Stomach (tissue), 8 donors: ENCODE measurements at regions not wholly inside any gene's neighbourhood (a gene's known extent, or its start where the extent isn't known, plus 50 kb on each side); places are given as distances from the start of the nearest gene placed in this dataset.

ENCODE experiments used
- DNase-seq, 2 donors: peaks; one replicate each; pipeline versions ENCODE4 v3.0.0 to v3.0.0-alpha.2; 2013 to 2019
- H3K27ac ChIP-seq, 5 donors: fragments of 200-600 bp in 4 of 5; sonication (generic) in 4 of 5; one replicate each; pipeline ENCODE4 v1.5.1; 2013 to 2019; ENCODE audit warnings: mild to moderate bottlenecking in 1 of 5, moderate library complexity in 1 of 5
- H3K27me3 ChIP-seq, 3 donors: fragments of 200-600 bp; sonication (generic); one replicate each; pipeline ENCODE4 v1.5.1; 2017 to 2019; ENCODE audit warnings: mixed run types in 1 of 3
- H3K36me3 ChIP-seq, 4 donors: fragments of 200-600 bp; sonication (generic); 1 replicate in 3 of 4; 2 replicates in 1 of 4; pipeline ENCODE4 v1.5.1; 2016 to 2019
- H3K4me1 ChIP-seq, 4 donors: fragments of 200-600 bp; sonication (generic); one replicate each; pipeline ENCODE4 v1.5.1; 2016 to 2019
- H3K4me3 ChIP-seq, 4 donors: fragments of 200-600 bp; sonication (generic) in 3 of 4; one replicate each; pipeline ENCODE4 v1.5.1; 2016 to 2019; ENCODE audit warnings: mild to moderate bottlenecking in 1 of 4
- H3K9me3 ChIP-seq, 4 donors: fragments of 200-600 bp; sonication (generic); one replicate each; pipeline ENCODE4 v1.5.1; 2016 to 2019
- EP300 ChIP-seq: sonication (generic); formaldehyde crosslinking; IDR thresholded peaks from one replicate; pipeline ENCODE4 v1.6.1; 2017; ENCODE audit warnings: antibody characterized with exemption
- POLR2A ChIP-seq, 4 donors: fragments of 450-650 bp; IDR thresholded peaks; one replicate each; pipeline ENCODE4 v1.6.1; 2016; ENCODE audit warnings: antibody characterized with exemption in 4 of 4, control low read depth in 2 of 4, mild to moderate bottlenecking in 1 of 4, moderate library complexity in 1 of 4
- POLR2AphosphoS5 ChIP-seq, 3 donors: sonication (generic); formaldehyde crosslinking; IDR thresholded peaks; one replicate each; pipeline ENCODE4 v1.6.1; 2016; ENCODE audit warnings: antibody characterized with exemption in 3 of 3
- WGBS, 5 donors: extraction: QIAGEN DNeasy Blood & Tissue Kit in 3 of 5; methylation state at CpG; one replicate each; pipeline versions ENCODE4 v1.1.5 to v1.1.7; 2013 to 2018; 5-methylcytosine and 5-hydroxymethylcytosine counted together
- intact Hi-C: fragments of 100-400 bp; cut with DNase I; formaldehyde crosslinking; loops from one replicate; pipeline ENCODE4 v1.15.1; 2023; ENCODE audit warnings: low total_unique reads
- TF ChIP-seq, protein P1 (sequence below), 7 experiments: fragments of 450-650 bp in 4 of 7; fragments of 200-600 bp in 3 of 7; sonication (generic) in 3 of 7; IDR thresholded peaks; one replicate each; pipeline ENCODE4 v1.5.1; 2016 to 2019; ENCODE audit warnings: antibody characterized with exemption in 7 of 7, control low read depth in 2 of 7, mild to moderate bottlenecking in 1 of 7
- donor health status: healthy with polysubstance abuse.
- donor health status: Bipolar disorder and iron deficiency.
- donor health status: healthy.

DNA sequence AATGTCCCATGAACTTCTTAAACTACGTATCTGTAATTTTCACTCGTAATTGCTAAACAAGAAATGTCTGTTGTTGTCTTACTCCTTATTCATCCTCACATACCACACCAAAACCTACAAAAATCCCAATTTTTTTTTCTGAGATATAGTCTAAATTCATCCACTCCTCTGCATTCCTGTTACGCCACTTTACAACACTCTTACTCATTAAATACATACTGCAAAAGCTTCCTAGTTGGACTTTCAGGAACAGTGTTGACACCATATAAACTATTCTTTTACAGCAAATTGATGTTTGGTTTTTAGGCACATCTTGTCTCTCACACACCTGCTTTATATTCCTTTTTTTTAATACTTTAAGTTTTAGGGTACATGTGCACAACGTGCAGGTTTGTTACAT is 934.9 kb upstream of the CADM2 start:
- WGBS, 5 donors = 87 to 91% (median 88%) methylated on average over 4 of the region's 4 CpGs
- no peak overlapping the region for H3K4me3 ChIP-seq
- intact Hi-C loops = no loop called here
- no peaks in the 10 kb centered on the region for H3K36me3 ChIP-seq
- H3K27me3 ChIP-seq = no peaks in the 10 kb centered on the region
- no peaks in the 10 kb centered on the region for H3K9me3 ChIP-seq
- H3K4me1 ChIP-seq = no peaks in the 10 kb centered on the region
- no peak overlapping the region for H3K27ac ChIP-seq
- no peak for DNase-seq
- TF ChIP-seq, protein P1, sequence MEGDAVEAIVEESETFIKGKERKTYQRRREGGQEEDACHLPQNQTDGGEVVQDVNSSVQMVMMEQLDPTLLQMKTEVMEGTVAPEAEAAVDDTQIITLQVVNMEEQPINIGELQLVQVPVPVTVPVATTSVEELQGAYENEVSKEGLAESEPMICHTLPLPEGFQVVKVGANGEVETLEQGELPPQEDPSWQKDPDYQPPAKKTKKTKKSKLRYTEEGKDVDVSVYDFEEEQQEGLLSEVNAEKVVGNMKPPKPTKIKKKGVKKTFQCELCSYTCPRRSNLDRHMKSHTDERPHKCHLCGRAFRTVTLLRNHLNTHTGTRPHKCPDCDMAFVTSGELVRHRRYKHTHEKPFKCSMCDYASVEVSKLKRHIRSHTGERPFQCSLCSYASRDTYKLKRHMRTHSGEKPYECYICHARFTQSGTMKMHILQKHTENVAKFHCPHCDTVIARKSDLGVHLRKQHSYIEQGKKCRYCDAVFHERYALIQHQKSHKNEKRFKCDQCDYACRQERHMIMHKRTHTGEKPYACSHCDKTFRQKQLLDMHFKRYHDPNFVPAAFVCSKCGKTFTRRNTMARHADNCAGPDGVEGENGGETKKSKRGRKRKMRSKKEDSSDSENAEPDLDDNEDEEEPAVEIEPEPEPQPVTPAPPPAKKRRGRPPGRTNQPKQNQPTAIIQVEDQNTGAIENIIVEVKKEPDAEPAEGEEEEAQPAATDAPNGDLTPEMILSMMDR (IDR thresholded peaks at IDR 0.05) = no peak
- TF ChIP-seq POLR2AphosphoS5 (IDR thresholded peaks at IDR 0.05) (no peak), EP300 (no peak), POLR2A (IDR thresholded peaks at IDR 0.05) (no peak)

GRCh38 chr3:84039099-84039498 is 919.7 kb upstream of the CADM2 start:
- H3K27me3 ChIP-seq = no peaks in the 10 kb centered on the region
- H3K27ac ChIP-seq = no peak overlapping the region
- H3K9me3 ChIP-seq = peaks cover under 1 to 29% (median 10%) of the 10 kb centered on the region in 4 donors
- 69 to 86% (median 78%) methylated on average over 3 of the region's 3 CpGs for WGBS, 5 donors
- H3K4me3 ChIP-seq = no peak overlapping the region
- intact Hi-C loops = no loop called here
- H3K36me3 ChIP-seq = no peaks in the 10 kb centered on the region
- peak in 1 of 2 donors; percentile 2 for DNase-seq
- TF ChIP-seq POLR2A (IDR thresholded peaks at IDR 0.05) = no peak
- no peak for TF ChIP-seq EP300
- TF ChIP-seq POLR2AphosphoS5 (IDR thresholded peaks at IDR 0.05) = no peak
- TF ChIP-seq, protein P1 (IDR thresholded peaks at IDR 0.05) = no peak
- no peaks in the 10 kb centered on the region for H3K4me1 ChIP-seq

DNA sequence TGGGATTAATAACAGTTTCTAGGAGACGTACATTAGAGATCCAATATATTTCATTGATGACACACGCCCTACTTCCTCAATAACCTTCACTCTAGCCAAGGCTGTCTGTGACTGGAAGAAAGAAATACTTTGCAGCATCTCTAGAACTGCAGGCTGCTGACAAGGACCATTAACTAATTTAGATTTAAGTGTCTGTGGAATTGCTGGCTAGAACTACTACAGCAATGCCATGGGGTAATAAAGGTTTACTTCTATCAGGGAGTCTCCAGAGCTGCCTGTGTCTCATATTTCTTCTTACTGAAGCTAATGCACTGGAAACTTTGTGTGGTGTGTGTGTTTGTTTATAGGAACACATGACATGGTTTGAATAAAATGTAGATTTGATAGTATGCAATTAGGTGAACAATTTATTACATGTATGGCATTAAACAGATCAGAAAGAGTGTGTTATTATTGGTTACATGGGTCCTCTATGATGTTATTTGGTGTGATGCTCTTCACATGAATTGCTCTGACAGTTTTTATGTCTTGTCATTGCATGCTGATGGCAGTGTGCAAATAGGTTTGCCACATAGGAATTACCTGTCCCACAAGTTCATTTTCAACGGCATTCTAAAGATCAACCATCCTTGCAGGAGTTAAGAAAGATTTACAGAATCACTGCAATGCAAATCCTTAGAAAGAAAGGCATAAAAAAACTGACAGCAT is 916.2 kb upstream of the CADM2 start:
- Histone ChIP-seq H3K27me3 (no peaks in the 10 kb centered on the region), H3K36me3 (no peaks in the 10 kb centered on the region), H3K27ac (no peak overlapping the region), H3K4me1 (no peaks in the 10 kb centered on the region), H3K4me3 (no peak overlapping the region), H3K9me3 (peaks cover 0 to 18% (median 5%) of the 10 kb centered on the region in 4 donors)
- no peak for DNase-seq
- 63 to 75% (median 71%) methylated on average over 3 of the region's 3 CpGs for WGBS, 5 donors
- intact Hi-C loops = no loop called here
- TF ChIP-seq EP300 = no peak
- TF ChIP-seq POLR2A (IDR thresholded peaks at IDR 0.05) = no peak
- TF ChIP-seq, protein P1 (IDR thresholded peaks at IDR 0.05) = no peak
- TF ChIP-seq POLR2AphosphoS5 (IDR thresholded peaks at IDR 0.05) = no peak

DNA sequence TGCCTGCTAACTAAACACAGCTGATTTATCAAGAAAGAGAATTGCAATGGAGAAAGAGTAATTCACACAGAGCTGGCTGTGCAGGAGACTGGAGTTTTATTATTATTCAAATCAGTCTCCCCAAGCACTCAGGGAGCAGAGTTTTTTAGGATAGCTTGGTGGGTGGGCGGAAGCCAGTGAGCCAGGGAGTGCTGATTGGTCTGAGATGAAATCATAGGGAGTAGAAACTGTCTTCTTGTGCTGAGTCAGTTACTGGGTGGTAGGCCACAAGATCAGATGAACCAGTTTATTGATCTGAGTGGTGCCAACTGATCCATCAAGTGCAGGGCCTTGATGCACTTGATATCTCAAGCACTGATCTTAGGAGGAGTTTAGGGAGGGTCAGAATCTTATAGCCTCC is 891.9 kb upstream of the CADM2 start:
- H3K36me3 ChIP-seq = no peaks in the 10 kb centered on the region
- intact Hi-C loops = no loop called here
- DNase-seq = no peak
- WGBS, 5 donors = 74 to 90% (median 81%) methylated on average over 1 of the region's 1 CpG
- H3K27me3 ChIP-seq = no peaks in the 10 kb centered on the region
- peaks cover 0 to 4% (median 0%) of the 10 kb centered on the region in 4 donors for H3K9me3 ChIP-seq
- H3K4me3 ChIP-seq = no peak overlapping the region
- H3K4me1 ChIP-seq = no peaks in the 10 kb centered on the region
- H3K27ac ChIP-seq = no peak overlapping the region
- TF ChIP-seq POLR2A (IDR thresholded peaks at IDR 0.05) (no peak), POLR2AphosphoS5 (IDR thresholded peaks at IDR 0.05) (no peak)
- TF ChIP-seq, protein P1 (IDR thresholded peaks at IDR 0.05) = no peak
